NCI-H774 (cell line): ENCODE measurements at regions not wholly inside any gene's neighbourhood (a gene's known extent, or its start where the extent isn't known, plus 50 kb on each side); places are given as distances from the start of the nearest gene placed in this dataset.
A peak's percentile ranks its signal among the peaks of the same experiment; 100 is the strongest.
"Not testable (repeated sequence)": the region's sequence is repeated elsewhere in the genome, so short reads cannot be mapped to it uniquely, and the experiment has no call there.

ENCODE experiments used
- DNase-seq: peaks from one replicate; lab custom pipeline; 2025; lab: John Stamatoyannopoulos, UW

DNA sequence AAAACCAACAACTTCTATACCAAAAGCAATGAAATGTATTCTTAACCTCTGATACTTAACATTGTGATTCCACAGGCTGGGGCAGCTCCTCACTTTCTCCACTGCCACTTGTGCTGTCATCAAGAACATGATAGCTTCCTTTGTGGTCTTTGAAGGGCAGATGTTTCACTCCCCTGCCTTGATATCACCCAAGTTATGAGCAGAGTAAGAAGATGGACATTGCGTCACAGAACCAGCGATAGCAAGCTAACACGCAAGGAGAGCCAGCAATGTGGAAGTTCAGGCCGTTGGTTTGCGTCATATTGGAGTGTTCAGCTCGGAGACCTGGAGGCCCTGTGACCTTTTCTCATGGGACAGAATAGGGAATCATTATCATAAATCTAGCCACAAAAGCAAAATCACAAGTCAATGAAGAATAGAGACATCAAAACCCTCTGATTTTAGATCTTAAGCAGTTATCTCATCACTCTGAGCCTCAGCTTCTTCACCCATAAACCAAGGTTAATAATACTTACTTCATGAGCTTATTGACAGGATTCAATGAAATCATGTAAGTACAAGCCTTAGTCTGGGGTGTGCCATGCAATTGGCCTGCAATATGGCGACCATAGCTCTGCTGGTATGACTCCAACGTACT is 183.8 kb upstream of the THBS1 start:
- no peak for DNase-seq

DNA sequence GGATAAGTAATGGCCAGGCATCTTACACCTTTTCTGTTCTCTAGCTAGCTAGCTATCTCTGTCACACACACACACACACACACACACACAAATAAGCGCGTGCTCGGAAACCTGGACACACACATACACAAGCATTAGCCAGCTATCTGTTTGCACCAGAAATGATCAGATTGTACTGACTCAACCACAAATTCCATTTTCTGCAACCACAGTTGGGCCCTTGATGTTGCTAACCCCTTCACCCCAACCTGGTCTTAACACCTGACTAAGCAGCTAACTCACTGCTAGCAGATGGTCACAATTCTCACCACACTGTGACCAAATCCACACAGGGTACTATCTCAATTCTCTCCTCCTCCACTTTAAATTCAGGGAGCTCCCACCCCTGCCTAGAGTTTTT is 183.0 kb upstream of the THBS1 start:
- DNase-seq: no peak

DNA sequence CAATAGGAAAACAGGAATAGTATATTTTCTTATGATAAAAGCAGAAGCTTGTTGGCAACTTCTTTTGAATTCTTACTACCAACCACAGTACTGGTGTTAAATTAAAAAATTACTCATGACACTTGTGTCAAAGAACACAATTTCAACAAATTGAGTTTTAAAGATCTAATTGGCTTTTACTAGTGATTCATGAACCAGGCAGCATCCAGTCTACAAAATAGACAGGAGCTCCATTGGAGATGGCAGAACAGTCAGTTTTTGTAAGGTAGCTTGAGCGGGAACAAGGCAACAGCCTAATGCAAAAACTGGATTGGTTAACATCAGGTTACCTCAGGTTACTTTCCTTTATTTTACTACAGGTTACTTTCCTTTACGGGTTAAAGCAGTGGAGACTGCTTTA is 181.3 kb upstream of the THBS1 start:
- no peak for DNase-seq

DNA sequence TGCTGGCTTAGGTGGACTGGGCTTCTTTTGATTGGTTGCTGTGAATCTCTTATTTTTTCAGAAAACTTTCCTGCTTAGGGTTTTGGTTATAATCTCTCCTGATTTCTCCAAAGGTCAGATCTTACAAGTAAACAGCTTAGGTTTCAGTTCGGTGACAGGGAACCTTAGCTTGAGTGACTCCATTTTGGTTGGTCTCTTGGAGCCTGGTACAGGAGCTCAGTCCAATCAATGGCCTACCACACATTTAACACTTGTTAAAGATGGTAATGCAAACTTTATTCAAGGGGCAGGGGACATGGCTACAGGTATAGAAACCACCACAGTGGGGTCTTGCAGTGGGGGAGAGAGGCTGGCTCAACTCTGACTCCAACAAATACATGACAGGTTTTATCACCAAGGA is 180.9 kb upstream of the THBS1 start:
- DNase-seq: no peak

DNA sequence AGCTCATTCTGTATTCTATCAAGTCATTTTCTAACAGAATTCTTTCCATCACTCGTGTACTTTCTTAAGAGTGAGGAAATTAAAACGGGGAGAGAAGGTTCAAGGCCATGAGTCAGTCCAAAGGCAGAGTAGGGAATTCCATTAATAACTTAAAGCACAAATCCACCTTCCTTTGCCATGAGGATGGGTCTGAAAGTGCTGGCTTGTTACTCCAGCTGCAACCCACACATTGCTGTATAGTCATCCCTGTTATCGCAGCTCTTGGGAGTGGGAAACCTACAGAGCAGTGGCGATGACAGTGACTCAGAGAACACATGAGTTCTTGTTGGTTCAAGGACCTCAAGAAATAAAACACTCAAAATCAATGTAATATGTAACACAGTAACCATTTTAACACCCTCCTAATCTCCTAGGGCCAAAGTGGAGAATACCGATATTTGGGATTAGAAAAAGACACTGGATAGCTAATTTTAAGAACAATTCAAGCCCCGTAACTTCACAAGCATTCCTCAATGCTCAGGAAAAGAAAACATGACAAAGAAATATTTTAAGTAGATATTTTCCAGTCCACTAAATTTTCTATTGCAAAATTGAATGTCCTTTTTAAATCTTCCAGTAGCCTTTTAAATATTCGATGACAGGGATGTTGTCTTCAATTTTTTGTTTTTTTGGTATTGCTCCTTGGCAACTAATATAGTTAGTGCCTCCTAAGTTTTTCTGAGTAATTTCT is 179.9 kb upstream of the THBS1 start:
- DNase-seq: no peak

DNA sequence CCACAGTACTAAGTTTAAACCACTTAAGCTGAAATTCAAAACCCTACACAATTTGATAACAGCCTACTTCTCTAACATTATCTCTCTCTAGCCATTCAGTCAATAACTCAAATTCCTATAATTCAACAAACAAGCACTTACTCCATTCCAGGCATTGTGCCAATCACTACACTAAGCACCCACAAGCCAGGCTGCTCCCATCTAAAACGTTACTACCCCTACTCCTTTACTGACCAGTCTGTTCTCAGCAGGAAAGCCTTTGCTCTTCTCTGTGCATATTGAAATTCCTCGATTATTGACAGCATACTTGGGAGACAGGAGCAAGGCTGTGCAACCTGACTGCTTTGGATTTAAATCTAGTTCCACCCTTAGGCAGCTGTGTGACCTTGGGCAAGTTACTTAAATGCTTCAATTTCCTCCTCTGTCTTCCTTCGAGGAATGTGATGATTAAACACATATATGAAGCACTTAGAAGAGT is 177.2 kb upstream of the THBS1 start:
- no peak for DNase-seq

DNA sequence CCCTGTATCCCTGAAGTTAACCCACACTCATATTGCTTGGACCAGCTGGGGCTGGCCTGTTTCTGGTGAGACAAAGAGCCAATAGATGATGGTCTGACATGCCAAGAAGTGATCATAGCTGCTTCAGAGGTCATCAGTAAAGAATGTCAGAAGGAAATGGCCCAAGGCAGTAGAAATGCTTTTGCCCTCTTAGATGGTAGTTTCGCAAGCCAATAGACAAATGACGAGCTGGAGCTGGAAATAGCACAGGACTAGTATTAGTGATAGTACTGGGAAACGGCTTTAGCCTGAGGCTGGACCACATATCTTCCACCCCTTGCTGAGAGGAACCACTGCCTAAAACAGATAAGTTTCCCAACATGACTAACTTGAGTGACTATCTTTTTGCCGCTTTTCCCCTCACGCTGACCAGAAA is 176.1 kb upstream of the THBS1 start:
- DNase-seq: no peak

DNA sequence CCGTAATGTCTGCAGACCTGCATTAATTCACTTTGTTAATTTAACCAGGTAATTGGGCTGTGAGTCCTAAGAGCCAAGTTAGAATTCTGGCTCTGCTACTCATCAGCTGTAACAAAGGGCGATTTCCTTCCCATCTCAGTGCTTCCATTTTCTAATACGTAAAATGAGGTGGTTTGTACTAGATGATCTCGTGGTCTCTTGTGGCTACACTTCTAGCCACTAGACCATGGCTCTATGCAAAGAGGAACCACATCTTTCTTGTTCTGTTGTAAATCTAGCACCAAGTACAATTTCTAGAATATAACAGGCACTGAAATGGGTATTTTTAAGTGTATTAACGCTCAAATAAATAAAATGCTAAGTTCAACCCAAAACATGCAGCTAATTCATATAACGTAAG is 174.4 kb upstream of the THBS1 start:
- DNase-seq: no peak

DNA sequence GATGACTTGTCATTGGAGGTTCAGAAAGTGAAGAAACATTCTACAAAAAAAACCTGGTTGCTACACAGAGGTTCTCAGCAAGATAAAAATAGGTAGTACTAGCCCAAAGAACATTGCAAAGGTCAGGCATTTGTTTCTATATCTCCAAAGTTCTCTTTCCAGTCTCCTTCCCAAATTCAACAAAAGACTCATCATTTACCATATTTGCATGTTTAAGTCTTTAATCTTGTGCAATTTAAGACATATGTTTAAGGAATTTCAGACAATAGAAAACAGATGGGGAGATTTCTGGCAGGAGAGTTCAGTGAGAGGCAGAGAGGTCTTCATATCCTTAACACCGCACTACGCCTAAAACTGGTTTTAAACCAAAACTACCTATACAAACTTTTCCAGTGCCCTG is 173.8 kb upstream of the THBS1 start:
- DNase-seq: no peak

DNA sequence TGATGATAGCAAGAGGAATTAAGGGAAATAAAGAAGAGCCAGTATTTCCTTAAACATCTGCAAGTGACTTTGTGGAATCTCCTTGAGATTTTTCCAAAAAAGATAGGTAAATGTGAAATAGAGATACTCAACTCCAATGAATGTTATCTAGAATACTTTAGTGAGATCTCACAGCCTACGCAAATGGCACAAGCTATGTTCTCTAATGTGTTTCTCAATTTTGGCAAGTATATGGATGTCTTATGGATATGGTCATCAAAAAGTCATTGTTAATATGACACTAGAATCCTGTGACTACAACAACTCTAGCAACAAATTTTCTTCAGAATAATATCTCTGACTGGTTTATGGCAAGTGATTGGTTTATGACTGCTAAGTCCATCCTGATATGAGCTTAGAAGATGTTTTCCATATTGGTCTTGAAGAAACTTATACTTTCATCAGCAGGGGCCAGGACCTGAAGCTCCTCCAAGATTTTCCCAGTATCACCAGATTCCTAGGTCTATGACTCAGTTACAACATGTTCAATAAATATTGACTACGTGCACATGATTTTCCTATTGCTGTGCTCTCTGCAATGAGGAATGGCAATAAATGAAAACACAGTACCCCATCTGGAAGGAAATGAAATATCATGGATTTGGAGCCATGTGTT is 170.9 kb upstream of the THBS1 start:
- no peak for DNase-seq

DNA sequence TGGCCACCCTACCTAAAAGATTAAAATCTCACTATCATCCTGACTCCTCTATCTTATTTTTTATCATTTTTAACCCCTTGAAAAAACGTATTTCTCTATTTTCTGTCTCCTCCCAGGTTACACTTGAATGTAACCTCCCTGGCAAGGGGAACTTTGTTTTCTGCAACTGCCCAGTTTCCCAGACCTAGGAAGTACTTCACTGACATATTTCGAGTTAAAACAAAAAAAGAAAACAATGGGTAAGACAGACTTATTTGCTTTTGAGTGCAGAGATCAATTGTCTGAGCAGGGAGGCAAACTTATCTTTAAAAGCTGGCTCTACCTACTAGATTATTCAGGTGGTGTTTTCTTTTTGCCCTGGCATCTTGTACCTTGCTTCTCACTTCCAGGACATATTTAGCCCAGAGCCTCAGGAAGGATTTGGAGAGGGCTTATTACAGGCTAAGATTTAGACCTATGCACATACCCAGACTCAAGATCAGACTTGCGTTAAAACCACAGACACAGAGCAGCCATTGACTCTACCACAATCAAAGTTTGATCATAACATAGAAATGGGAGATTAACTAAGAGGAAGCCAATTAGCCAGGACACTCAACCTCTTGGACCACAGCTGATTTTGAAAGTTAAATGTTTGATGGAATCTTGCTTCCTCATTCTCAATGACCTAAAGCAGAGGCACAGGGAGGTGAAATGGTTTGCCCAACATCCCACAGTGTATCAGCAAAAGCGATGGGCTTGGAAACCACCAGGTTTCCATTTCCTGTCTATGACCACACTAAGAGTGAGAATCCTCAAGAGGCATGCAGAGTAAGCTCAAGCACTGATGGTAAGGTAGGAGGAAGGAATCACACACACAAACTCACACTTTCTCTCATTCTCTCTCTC is 169.5 kb upstream of the THBS1 start:
- no peak for DNase-seq

DNA sequence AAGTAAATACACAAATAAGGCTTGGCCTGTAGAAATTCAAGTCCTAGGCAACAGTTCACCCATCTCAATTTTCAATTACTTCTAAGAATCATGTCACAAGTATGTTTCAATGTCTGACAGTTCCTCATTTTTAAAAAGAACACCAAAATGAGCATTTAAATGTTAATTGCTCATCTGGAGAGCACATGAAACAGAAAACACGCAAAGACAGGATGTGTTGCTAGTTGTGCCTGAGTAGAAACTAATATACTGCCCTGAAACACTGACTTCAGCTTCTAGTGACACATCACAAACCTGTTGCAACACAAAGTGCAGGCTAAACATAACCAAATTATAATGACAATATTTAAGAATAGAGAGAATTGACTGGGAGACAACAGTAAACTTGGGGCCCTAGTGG is 167.3 kb upstream of the THBS1 start:
- no peak for DNase-seq

DNA sequence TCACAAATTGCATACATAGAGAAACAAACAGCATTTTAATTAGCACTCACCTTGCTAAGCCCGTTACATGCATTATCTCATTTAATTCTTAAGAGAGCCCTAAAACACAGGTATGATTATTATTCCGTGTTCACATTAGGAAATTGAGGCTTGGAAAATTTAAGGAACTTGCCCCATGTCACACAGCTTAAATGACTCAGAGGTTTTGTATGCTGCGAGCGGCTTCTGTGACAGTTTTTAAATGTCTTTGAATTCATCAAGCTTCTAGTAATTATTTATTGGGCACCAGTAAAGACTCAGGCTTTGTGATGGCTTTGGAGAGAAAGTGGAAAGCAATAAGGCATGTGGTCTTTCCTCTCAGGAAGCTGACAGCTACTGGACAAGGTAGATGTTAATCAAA is 166.7 kb upstream of the THBS1 start:
- DNase-seq: no peak

DNA sequence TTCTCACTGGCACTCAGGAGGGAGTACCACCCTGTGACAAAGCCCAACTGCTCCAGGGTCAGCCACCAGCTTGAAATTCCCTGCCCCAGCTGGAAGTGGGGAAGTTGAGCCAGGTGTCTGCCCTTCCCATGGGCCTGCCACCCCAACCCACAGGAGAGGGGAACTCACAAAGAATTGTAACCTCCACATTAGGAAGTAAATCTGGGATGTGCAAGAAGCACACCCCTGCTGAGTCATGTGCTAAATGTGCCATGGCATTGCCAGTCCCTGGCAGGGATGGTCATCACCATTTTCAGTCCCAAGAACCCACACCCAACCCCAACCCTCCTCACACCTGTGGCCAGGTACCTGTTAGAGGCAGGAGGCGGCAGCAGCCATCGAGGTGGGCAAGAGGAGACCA is 165.2 kb upstream of the THBS1 start:
- DNase-seq: no peak

DNA sequence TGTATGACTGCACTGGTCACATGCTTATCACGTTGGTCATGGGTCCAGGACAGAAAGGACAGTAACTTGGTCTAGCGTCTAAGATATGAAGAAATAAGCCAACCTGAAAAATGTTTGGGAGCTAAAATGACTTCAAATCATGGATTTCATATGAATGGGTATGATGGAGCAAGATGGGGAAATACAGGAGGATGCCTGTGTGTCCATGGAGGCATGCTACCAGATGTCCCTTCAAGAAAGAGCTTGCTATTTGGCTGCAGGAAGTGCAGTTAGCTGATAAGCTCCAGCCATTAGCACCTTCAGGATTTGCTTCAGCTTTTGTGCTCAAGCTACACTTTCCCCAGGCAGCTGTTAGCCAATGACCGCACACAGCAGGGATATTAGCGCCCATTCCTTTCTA is 164.6 kb upstream of the THBS1 start:
- DNase-seq: no peak

DNA sequence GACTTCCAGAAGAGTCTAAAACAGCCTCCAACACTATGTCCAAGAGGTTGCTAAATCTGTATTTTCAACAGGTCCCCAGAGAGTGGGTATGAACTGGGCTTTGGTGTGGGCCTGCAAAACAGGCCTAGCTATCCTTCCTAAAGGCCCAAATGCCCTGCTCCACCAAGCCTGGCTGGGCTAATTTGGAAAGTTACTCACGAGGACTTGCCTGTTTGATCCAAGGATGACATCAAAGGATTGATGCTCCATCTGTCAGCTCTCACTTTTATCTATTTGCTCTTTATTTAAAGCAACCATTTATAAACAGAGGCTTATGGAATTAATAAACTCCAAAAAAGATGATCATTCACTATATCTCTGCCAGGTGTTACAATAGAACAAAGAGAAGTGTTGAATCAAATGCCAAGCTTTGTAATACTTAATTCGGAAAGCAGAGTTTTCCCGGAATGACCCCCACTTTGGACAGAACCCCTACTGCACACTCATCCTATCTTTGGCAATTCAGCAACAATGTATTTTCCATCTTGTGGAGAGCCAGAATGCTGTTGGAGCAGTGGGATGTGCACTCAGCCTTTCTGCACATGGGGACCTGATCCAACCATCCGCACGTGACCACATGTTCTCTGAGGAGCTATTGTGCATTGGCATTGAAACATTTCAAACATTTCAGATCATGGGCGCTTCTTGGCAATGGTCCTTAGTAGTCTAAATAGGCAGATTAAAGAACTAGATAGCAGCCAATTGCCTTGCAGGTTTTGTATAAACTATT is 163.3 kb upstream of the THBS1 start:
- no peak for DNase-seq

DNA sequence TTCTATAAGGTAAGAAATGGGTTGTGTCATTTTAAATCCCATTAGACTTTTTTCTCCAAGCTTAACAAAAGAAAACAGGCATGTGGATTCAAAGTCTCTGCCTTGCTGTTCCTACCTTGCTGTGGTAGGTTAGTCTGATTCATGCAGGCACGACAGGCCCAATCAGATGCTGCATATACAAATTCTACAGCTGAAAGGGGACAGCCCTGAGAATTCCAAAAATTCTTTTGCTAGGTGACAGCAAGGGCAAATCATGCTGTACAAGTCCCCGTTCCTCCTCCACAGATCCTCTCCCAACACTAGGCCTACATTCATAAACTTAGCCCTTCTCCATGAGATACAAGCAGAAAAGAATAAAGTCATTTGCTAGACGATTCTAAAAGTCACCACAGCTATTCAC is 161.2 kb upstream of the THBS1 start:
- no peak for DNase-seq

DNA sequence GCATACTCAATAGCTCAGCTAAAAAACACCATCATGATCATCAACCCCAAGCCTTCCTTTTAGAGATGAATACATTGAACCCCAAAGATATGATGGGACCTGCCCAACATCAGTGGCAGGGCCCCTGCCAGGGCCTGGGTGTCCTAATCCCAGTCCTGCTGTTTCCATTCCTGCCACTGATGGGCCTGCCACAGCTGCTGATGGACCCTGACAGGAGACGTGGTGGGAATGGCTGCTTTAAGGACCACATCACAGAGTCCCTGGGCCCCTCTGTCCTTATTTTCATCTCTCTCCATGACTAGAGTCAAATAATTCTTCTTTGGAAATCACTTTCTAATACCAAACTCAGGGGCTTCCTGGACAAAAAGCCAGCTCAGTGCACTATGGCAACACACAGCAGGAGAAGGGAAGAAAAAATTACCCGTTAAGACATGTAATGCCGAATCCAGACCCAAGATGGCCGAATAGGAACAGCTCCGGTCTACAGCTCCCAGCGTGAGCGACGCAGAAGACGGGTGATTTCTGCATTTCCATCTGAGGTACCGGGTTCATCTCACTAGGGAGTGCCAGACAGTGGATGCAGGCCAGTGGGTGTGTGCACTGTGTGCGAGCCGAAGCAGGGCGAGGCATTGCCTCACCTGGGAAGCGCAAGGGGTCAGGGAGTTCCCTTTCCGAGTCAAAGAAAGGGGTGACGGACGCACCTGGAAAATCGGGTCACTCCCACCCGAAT is 160.6 kb upstream of the THBS1 start:
- DNase-seq: peak; percentile 27

DNA sequence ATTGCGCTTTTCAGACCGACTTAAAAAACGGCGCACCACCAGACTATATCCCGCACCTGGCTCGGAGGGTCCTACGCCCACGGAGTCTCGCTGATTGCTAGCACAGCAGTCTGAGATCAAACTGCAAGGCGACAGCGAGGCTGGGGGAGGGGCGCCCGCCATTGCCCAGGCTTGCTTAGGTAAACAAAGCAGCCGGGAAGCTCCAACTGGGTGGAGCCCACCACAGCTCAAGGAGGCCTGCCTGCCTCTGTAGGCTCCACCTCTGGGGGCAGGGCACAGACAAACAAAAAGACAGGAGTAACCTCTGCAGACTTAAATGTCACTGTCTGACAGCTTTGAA is 160.1 kb upstream of the THBS1 start:
- not testable (repeated sequence) for DNase-seq

DNA sequence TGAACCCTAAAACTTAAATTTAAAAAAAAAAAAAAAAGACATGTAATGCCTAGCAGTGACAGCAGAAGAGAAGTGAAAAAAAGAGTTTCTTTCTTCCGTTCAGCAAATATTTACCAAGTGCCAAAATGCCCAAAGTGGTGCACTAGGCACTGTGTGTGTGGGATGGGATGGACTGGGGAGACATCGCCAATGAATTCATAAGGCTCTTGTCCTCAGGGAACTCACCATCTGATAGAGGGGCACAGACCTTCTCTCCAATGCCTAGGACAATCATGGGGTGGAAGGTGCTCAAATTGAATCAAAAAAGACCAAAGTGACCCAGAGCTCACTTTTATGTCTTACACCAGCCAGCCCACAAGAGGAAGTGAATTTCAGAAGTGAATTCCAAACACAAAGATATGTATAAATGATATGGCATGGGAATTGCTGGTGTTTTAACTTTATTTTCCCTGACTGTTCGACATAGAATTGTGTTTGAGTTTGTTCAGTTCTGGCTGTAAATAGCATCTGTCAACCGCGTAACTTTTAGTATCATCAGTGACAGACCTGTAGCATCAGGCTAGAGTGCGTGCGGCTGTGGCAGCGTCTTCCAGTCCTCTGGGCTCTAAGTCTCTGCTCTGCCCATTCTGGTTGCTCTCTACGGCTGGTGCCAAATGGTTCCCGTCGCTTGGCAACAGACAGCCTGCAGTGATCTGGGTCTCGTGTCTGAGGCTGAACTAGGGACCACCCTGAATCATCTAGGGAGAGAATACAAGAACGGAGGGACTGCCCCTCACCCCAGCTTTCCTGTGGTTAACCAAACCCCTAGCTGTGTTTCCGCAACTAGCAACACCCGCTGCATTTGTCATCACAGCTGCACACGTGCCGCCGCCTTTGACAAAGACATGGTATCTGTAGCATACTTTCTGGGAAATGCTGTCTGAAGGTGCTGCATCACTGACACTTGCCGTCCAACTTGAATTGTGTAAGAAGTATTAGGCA is 154.0 kb upstream of the THBS1 start:
- DNase-seq: no peak
